SK-N-SH treated with all-trans-retinoic acid at 6 μM for 48 hours (cell line): ENCODE measurements at regions not wholly inside any gene's neighbourhood (a gene's known extent, or its start where the extent isn't known, plus 50 kb on each side); places are given as distances from the start of the nearest gene placed in this dataset.

Experiments used
- ISL1 ChIP-seq: fragments of 250-450 bp; sonication (Bioruptor Pico); IDR thresholded peaks from 2 replicates; pipeline ENCODE4 v2.1.2; 2022; ENCODE audit warnings: mild to moderate bottlenecking, moderate library complexity
- RARB ChIP-seq: fragments of 250-450 bp; sonication (Bioruptor Pico); IDR thresholded peaks from 2 replicates; pipeline ENCODE4 v1.8.0; 2021; ENCODE audit warnings: mild to moderate bottlenecking, moderate library complexity
- ZFP3 ChIP-seq: fragments of 250-450 bp; sonication (Bioruptor Pico); IDR thresholded peaks from 2 replicates; pipeline ENCODE4 v1.5.0; 2020; ENCODE audit warnings: mild to moderate bottlenecking, moderate library complexity
- ZNF70 ChIP-seq: fragments of 450-650 bp; formaldehyde crosslinking; IDR thresholded peaks from 2 replicates; pipeline ENCODE4 v1.5.0; 2020; ENCODE audit warnings: mild to moderate bottlenecking, moderate library complexity

DNA sequence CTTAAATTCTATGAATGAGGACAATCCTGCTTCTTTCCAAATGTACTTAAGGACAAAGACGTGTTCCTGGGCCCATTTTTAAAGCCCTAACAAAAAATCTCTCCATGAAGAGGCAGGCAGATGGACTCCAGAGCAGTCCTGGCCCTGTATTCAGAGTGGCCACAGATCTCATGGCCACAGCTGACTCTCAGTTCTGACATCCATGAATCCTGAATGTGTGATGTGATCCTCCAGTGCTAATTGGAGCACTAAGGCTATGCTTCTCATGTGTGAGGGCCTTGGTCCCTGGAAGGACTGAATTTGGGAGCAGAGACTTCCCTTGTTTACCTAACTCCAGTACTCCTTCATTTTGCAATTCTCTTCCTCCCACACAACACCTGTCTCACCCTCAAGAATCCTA lies 373.0 kb downstream of the AGTPBP1 start:
- TF ChIP-seq RARB (CRISPR knock-in tag), result no peak
- no peak for TF ChIP-seq ZFP3 (CRISPR knock-in tag)
- TF ChIP-seq ISL1 (CRISPR knock-in tag), result no peak
- no peak for TF ChIP-seq ZNF70 (CRISPR knock-in tag)
